GM19025 (cell line): ENCODE measurements at regions not wholly inside any gene's neighbourhood (a gene's known extent, or its start where the extent isn't known, plus 50 kb on each side); places are given as distances from the start of the nearest gene placed in this dataset.
"Not testable (repeated sequence)": the region's sequence is repeated elsewhere in the genome, so short reads cannot be mapped to it uniquely, and the experiment has no call there.

Source experiments
- ATAC-seq: cut with Tn5 transposase; IDR thresholded peaks from one replicate; pipeline ENCODE4 v1.9.1; 2021; ENCODE audit warnings: mild to moderate bottlenecking, low read depth, moderate library complexity; ENCODE audit not compliant: unreplicated experiment

- not testable (repeated sequence) for ATAC-seq
Observed at GRCh38 chr10:77740396-77740795, 102.8 kb upstream of the KCNMA1 start.

- ATAC-seq, result no peak
Observed at GRCh38 chr10:77738496-77739158, 101.0 kb upstream of the KCNMA1 start.

GRCh38 chr10:77737608-77738007 lies 100.0 kb upstream of the KCNMA1 start:
- ATAC-seq, result no peak

GRCh38 chr10:77735136-77735535 lies 97.5 kb upstream of the KCNMA1 start:
- not testable (repeated sequence) for ATAC-seq

- ATAC-seq, result no peak
Observed at GRCh38 chr10:77732213-77733003, 94.8 kb upstream of the KCNMA1 start.

GRCh38 chr10:77727481-77727880 lies 89.9 kb upstream of the KCNMA1 start:
- ATAC-seq, result no peak

- no peak for ATAC-seq
Observed at GRCh38 chr10:77726732-77727131, 89.1 kb upstream of the KCNMA1 start.

GRCh38 chr10:77726301-77726700 lies 88.7 kb upstream of the KCNMA1 start:
- ATAC-seq, result no peak

GRCh38 chr10:77724820-77725219 lies 87.2 kb upstream of the KCNMA1 start:
- no peak for ATAC-seq

- no peak for ATAC-seq
Observed at GRCh38 chr10:77723376-77723775, 85.8 kb upstream of the KCNMA1 start.

- not testable (repeated sequence) for ATAC-seq
Observed at GRCh38 chr10:77722956-77723355, 85.3 kb upstream of the KCNMA1 start.

- ATAC-seq, result no peak
Observed at GRCh38 chr10:77721815-77722214, 84.2 kb upstream of the KCNMA1 start.

GRCh38 chr10:77718957-77719356 lies 81.3 kb upstream of the KCNMA1 start:
- no peak for ATAC-seq

- not testable (repeated sequence) for ATAC-seq
Observed at GRCh38 chr10:77718312-77718711, 80.7 kb upstream of the KCNMA1 start.

GRCh38 chr10:77717336-77717735 lies 79.7 kb upstream of the KCNMA1 start:
- ATAC-seq, result no peak

- ATAC-seq, result no peak
Observed at GRCh38 chr10:77716458-77717317, 79.1 kb upstream of the KCNMA1 start.

GRCh38 chr10:77715536-77715935 lies 77.9 kb upstream of the KCNMA1 start:
- ATAC-seq, result no peak

GRCh38 chr10:77715088-77715487 lies 77.5 kb upstream of the KCNMA1 start:
- ATAC-seq, result no peak

GRCh38 chr10:77713521-77714280 lies 76.1 kb upstream of the KCNMA1 start:
- no peak for ATAC-seq

GRCh38 chr10:77712207-77712606 lies 74.6 kb upstream of the KCNMA1 start:
- no peak for ATAC-seq
